ENCODE measurements at regions not wholly inside any gene's neighbourhood (a gene's known extent, or its start where the extent isn't known, plus 50 kb on each side); places are given as distances from the start of the nearest gene placed in this dataset.

GRCh38 chr18:73274812-73275621 lies 407.2 kb upstream of the NETO1 start:
- DNase-seq (ENCODE audit: low read depth in 4 of 4, low spot score in 3 of 4), result no peak

DNA sequence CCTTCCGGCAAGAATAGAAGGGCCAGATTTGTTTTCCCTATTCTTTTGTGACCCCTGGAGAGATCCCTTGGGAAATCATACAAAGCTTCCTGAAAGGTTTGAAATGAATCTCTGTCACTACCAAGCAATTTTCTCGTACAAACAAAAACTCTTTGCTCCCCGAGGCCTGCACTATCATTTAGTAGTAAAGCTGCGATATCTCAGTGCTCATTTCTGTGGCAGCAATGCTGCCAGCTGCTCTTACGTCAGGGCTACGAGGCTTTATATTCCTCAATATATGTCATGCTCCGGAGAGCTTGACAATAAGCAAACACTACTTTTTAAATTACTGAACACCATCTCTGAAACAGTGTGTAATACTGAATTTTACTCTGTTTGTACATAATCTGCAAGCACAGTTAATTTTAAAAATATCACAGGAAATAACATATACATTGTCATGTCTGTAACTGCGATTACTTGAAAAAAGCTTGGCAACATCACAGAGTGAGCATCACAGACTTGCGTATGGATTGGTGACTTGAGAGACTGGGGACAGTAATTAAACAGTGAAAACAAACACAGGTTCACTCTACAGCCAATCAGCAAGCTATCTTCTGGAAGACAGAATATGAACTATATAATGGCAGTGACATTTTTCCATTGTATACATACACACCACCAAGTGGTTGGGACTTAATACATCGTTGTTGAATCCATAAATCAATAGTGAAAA lies 403.3 kb upstream of the NETO1 start:
- DNase-seq (ENCODE audit: low read depth in 4 of 4, low spot score in 3 of 4), result no peak

GRCh38 chr18:73264562-73264921 lies 396.8 kb upstream of the NETO1 start:
- no peak for DNase-seq (ENCODE audit: low read depth in 4 of 4, low spot score in 3 of 4)

GRCh38 chr18:73261923-73262322 lies 394.1 kb upstream of the NETO1 start:
- no peak for DNase-seq (ENCODE audit: low read depth in 4 of 4, low spot score in 3 of 4)

GRCh38 chr18:73261243-73261642 lies 393.5 kb upstream of the NETO1 start:
- no peak for DNase-seq (ENCODE audit: low read depth in 4 of 4, low spot score in 3 of 4)

DNA sequence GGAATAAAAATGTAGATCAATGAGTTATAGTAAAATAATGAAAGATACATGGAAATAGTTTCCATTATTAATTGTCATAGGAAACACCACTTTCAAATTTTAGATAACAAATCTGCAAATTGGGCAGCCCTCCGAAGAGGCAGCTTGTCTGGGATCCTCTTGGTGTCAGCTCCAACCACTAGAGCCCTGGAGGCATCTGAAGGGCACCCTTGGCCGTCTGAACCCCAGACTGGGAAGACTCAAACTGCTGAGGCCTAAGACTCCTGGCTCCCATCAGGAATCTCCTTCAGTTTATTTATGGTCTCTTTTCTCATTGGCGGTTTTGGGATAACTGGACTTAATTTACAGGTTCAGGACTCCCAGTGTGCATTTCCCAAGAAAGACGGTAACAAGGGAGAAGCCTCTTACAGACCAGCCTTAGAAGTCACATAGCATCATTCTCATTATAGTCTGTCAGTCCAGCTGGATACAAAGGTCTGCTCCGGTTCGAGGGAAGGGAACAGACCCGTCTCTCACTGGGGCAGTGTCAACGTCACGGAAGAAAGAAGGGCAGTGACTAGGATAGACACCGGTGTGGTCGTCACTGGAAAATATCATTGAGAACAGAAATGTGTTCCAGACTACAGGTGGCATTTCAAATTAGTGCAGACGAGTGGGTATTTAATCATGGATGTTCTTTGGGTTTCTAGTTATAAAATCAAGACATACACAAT lies 390.7 kb upstream of the NETO1 start:
- DNase-seq (ENCODE audit: low read depth in 4 of 4, low spot score in 3 of 4), result no peak

DNA sequence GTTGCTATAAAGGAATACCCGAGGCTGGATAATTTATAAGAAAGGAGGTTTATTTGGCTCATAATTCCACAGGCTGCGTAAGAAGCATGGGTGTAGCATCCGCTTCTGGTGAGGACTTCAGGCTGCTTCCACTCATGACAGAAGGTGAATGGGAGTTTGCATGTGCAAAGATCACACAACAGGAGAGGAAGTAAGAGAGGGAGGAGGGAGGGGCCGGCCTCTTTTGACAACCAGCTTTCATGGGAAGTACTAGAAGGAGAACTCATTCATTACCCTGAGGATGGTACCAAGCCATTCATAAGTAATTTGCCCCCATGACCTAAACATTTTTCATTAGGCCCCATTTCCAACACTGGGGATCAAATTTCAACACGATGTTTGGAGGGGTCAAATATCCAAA lies 386.8 kb upstream of the NETO1 start:
- DNase-seq (ENCODE audit: low read depth in 4 of 4, low spot score in 3 of 4), result no peak

DNA sequence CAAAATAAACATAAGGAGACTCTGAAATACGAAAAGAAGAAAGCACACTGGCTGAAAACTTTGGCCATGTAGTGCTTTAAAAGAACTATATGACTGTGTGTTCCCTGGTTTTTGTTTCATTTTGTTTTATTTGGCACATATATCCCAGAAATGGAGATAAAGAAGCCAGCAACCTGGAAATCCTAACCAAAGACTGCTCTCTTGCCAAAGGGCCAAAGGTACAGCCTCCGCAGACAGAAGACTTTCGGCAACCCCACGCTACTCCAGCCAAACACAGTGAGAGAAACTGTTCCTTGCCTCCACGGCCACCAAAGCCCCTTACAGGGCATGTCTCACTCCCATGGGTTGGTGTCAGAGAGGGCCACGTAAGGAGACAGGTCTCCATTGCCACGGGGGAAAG lies 381.2 kb upstream of the NETO1 start:
- DNase-seq (ENCODE audit: low read depth in 4 of 4, low spot score in 3 of 4), result no peak

DNA sequence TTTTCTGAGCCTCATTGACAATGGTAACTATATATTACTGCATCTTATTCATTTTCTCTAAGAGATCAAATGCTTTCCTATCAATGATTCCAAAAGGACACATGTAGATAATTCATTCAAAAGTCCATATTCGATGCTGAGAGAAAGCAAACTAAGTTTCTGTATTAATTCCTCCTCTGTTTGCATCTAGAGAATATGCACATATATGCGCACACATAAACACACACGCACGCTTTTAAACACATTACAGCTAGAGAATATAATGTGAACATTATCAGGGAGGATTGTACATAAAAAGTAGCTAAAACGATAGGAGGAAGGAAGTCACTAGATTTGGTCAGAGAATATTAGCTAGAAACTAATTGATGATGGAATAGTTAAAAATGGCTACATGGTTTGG lies 379.0 kb upstream of the NETO1 start:
- DNase-seq (ENCODE audit: low read depth in 4 of 4, low spot score in 3 of 4), result no peak

GRCh38 chr18:73245345-73245744 lies 377.6 kb upstream of the NETO1 start:
- DNase-seq (ENCODE audit: low read depth in 4 of 4, low spot score in 3 of 4), result no peak

DNA sequence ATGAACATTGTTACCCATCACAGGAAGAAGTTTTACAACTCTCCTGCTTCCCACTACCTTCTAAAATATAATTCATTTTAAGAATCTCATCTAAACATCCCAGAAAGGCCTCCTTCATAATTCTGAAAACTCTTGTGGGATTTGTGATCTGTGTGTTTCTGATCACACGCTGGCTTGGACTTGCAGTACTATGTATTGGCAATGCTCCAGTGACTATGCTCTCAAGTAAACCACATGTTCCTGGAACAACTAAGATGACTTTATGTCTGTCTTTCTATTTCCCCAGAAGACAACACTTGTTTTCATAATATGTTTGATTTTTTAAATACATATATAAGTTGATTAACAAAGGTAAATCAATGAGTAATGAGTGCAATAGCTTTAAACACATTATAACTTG lies 376.6 kb upstream of the NETO1 start:
- no peak for DNase-seq (ENCODE audit: low read depth in 4 of 4, low spot score in 3 of 4)

DNA sequence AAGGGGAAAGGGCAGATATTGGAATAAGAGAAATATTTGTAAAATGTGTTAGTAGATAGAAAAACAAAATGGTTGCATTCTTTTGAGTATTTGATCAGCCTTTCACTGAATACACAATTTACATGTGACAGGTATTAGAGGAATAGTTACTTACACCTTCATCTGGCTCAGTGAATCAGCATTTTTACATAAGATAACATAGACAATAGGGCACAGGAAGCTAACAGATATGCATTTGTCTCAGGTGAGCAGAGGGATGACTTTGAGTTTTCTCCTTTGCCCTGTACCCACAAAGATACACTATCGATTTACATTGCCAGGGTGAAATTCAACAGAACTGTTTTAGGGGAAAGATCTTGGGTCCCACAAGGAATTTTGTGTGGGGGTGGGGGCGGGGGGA lies 373.1 kb upstream of the NETO1 start:
- no peak for DNase-seq (ENCODE audit: low read depth in 4 of 4, low spot score in 3 of 4)

DNA sequence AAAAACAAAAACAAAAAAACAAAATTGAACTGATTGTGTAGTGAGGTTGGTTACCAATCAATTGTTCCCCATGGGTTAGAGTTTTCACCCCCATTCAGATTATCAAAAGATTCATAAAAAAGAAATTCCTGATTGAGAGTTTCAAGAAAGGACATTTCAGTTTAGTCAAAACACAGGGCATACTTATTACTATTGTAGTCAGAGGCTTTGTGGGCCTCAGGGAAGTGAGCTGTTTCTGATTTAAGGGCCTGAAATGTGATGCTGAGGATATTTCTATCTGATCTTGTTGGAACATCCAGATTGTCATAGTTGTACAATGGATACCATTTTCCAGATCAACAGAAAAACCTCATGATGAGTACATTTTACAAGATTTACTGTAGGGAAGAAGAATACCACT lies 368.1 kb upstream of the NETO1 start:
- DNase-seq (ENCODE audit: low read depth in 4 of 4, low spot score in 3 of 4), result no peak

DNA sequence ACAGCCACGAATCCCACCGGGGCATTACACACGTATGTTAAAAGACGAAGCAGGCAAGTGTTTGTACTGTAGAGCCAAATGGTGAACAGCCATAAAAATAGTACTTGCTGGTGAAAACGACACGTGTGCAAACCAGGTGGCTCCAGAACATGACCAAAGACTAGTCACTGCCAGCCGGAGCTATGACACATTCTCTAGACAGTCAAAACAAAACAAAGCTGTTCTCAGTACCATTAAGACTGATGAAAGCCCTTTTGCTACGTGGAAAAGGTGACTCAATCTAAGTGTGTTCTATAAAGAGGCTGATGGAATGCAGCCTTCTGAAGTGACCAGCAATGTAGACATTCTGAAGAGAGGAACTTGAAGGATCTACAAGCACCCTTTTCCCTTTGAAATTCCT lies 367.7 kb upstream of the NETO1 start:
- DNase-seq (ENCODE audit: low read depth in 4 of 4, low spot score in 3 of 4), result no peak

GRCh38 chr18:73232933-73233332 lies 365.1 kb upstream of the NETO1 start:
- no peak for DNase-seq (ENCODE audit: low read depth in 4 of 4, low spot score in 3 of 4)

- DNase-seq (ENCODE audit: low read depth in 4 of 4, low spot score in 3 of 4), result no peak
Measured at GRCh38 chr18:73220663-73221062, 352.9 kb upstream of the NETO1 start.

DNA sequence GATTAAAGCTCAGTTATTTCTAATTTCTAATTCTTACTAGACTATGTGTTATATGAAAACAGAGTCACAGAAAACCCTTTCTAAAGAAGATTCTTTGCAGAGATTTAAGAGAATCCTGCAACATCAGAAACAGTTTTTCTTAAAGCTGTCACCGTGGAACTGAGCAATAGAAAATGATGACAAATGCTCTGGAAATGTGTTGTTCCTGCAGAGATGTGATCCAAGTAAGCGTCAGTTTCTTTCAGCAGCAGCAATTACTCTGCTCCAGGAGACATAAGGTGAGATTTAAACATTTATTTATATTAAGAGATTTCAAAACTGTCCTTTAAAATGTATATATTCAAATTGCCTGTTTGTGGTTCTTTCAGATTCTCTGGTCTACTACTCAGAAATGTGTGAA lies 350.5 kb upstream of the NETO1 start:
- no peak for DNase-seq (ENCODE audit: low read depth in 4 of 4, low spot score in 3 of 4)

- no peak for DNase-seq (ENCODE audit: low read depth in 4 of 4, low spot score in 3 of 4)
Measured at GRCh38 chr18:73214970-73215369, 347.2 kb upstream of the NETO1 start.

- no peak for DNase-seq (ENCODE audit: low read depth in 4 of 4, low spot score in 3 of 4)
Measured at GRCh38 chr18:73212442-73212841, 344.7 kb upstream of the NETO1 start.

DNA sequence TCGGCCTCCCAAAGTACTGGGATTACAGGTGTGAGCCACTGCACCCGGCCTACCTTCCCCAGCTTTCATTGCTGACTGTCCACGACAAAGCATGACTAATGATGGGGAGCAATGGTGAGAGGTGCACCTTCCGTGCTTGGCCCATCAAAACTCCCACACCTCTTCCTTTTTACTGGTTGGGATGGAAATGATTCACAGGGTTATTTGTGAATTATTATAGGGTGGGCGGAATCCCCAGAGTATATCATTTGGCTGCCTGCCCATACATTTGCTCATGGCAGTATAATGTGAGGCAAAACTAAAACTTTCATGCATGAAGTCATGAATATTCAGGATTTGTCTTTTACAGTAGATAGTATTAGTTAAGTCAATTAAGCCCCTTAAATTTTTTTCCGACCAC lies 334.2 kb upstream of the NETO1 start:
- no peak for DNase-seq (ENCODE audit: low read depth in 4 of 4, low spot score in 3 of 4)

- DNase-seq (ENCODE audit: low read depth in 4 of 4, low spot score in 3 of 4), result no peak
Measured at GRCh38 chr18:73199151-73199550, 331.4 kb upstream of the NETO1 start.

DNA sequence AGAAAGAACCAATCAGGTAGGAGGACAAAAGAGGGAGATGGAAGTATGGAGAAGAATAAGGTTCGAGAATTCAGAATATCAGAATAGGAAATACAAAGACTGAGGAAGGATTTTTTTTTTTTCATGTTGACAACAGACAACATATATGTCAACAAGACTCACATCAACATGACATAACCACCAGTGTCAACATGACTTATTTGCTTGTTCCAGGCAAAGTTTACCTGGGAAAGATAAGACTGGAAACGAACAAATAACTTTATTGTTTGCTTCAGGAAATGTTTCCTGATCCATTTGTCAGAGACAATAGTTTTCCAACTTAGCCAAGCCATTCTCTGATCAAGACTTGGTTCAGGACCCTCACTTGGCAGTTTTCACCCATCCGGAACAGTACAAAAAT lies 321.9 kb upstream of the NETO1 start:
- no peak for DNase-seq (ENCODE audit: low read depth in 4 of 4, low spot score in 3 of 4)

All from right renal pelvis (tissue), 4 donors.